ENCODE measurements at regions not wholly inside any gene's neighbourhood (a gene's known extent, or its start where the extent isn't known, plus 50 kb on each side); places are given as distances from the start of the nearest gene placed in this dataset.
"Not testable (repeated sequence)": the region's sequence is repeated elsewhere in the genome, so short reads cannot be mapped to it uniquely, and the experiment has no call there.

- peak; percentile 69 for DNase-seq (ENCODE audit: low read depth)
These were observed 137.7 kb downstream of the CRLF3 start for GRCh38 chr17:30686538-30687479.

- DNase-seq (ENCODE audit: low read depth) = not testable (repeated sequence)
These were observed 142.2 kb downstream of the CRLF3 start for GRCh38 chr17:30682280-30682679.

GRCh38 chr17:30680681-30681080, 143.8 kb downstream of the CRLF3 start:
- DNase-seq (ENCODE audit: low read depth) = not testable (repeated sequence)

- DNase-seq (ENCODE audit: low read depth) = no peak
These were observed 146.8 kb downstream of the CRLF3 start for GRCh38 chr17:30677550-30678249.

- not testable (repeated sequence) for DNase-seq (ENCODE audit: low read depth)
These were observed 148.6 kb downstream of the CRLF3 start for GRCh38 chr17:30675777-30676492.

- not testable (repeated sequence) for DNase-seq (ENCODE audit: low read depth)
These were observed 155.3 kb downstream of the CRLF3 start for GRCh38 chr17:30669217-30669649.

GRCh38 chr17:30668360-30669181, 155.9 kb downstream of the CRLF3 start:
- not testable (repeated sequence) for DNase-seq (ENCODE audit: low read depth)

GRCh38 chr17:30667657-30668359, 156.7 kb downstream of the CRLF3 start:
- DNase-seq (ENCODE audit: low read depth) = peak; percentile 86

GRCh38 chr17:30666838-30667656, 157.4 kb downstream of the CRLF3 start:
- not testable (repeated sequence) for DNase-seq (ENCODE audit: low read depth)

GRCh38 chr17:30663727-30664455, 160.6 kb downstream of the CRLF3 start:
- not testable (repeated sequence) for DNase-seq (ENCODE audit: low read depth)

GRCh38 chr17:30657148-30657547, 167.3 kb downstream of the CRLF3 start:
- not testable (repeated sequence) for DNase-seq (ENCODE audit: low read depth)

- not testable (repeated sequence) for DNase-seq (ENCODE audit: low read depth)
These were observed 171.5 kb downstream of the CRLF3 start for GRCh38 chr17:30653038-30653437.

- not testable (repeated sequence) for DNase-seq (ENCODE audit: low read depth)
These were observed 172.9 kb downstream of the GOSR1 start for GRCh38 chr17:30650149-30650548.

GRCh38 chr17:30648015-30648620, 170.9 kb downstream of the GOSR1 start:
- DNase-seq (ENCODE audit: low read depth) = not testable (repeated sequence)

- peak; percentile 41 for DNase-seq (ENCODE audit: low read depth)
These were observed 168.7 kb downstream of the GOSR1 start for GRCh38 chr17:30645875-30646274.

GRCh38 chr17:30644713-30645112, 167.5 kb downstream of the GOSR1 start:
- DNase-seq (ENCODE audit: low read depth) = not testable (repeated sequence)

- not testable (repeated sequence) for DNase-seq (ENCODE audit: low read depth)
These were observed 167.1 kb downstream of the GOSR1 start for GRCh38 chr17:30644287-30644686.

- DNase-seq (ENCODE audit: low read depth) = not testable (repeated sequence)
These were observed 164.2 kb downstream of the GOSR1 start for GRCh38 chr17:30641428-30641827.

- not testable (repeated sequence) for DNase-seq (ENCODE audit: low read depth)
These were observed 162.2 kb downstream of the GOSR1 start for GRCh38 chr17:30639391-30639790.

All from EH (cell line).